NK-92 treated with Interleukin-12 subunit alpha and Interleukin-12 subunit beta, amount 100 ng/mL, for 24 hours (cell line): ENCODE measurements at regions not wholly inside any gene's neighbourhood (a gene's known extent, or its start where the extent isn't known, plus 50 kb on each side); places are given as distances from the start of the nearest gene placed in this dataset.

ENCODE experiments used
- DNase-seq: peaks from one replicate; lab custom pipeline; 2025; lab: John Stamatoyannopoulos, UW

DNA sequence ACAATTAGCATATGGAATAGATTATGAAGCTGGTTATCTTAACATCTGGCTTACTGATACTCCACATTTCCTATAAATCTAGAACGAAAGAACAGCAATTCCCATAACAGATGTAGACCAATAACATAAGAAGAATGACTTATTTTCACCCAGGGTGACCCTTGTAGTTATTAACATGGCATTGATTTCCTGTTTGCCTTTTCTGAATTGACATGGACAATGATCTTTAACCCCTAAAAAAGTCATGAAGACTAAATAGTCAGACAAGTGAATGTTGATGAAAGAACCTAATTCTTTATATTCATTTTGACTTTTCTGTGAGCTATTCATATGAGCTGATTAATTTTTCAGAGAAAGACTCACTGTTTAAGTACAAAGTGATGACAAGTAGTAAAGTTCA lies 175.3 kb upstream of the CD180 start:
- no peak for DNase-seq

- no peak for DNase-seq
These were observed 170.2 kb upstream of the CD180 start for GRCh38 chr5:67366691-67367395.

DNA sequence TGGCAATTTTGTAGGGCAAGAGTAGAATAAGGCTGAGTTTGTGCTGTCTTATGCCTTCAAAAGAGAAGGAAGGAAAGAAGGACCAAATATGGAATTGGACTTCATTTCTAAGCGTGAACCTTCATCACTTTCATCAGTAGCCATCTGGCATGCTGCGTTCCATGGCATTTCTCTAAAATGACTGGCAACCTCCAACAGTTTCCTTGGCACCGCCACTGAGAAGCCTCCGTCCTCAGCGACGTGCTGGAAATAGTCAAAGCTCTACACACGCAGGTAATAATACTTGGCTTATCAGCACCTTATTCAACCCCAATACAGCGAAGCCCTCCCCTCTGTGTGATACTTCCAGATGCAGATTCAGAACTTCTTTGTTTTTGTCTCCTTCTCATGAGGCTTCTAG lies 169.7 kb upstream of the CD180 start:
- DNase-seq = no peak

DNA sequence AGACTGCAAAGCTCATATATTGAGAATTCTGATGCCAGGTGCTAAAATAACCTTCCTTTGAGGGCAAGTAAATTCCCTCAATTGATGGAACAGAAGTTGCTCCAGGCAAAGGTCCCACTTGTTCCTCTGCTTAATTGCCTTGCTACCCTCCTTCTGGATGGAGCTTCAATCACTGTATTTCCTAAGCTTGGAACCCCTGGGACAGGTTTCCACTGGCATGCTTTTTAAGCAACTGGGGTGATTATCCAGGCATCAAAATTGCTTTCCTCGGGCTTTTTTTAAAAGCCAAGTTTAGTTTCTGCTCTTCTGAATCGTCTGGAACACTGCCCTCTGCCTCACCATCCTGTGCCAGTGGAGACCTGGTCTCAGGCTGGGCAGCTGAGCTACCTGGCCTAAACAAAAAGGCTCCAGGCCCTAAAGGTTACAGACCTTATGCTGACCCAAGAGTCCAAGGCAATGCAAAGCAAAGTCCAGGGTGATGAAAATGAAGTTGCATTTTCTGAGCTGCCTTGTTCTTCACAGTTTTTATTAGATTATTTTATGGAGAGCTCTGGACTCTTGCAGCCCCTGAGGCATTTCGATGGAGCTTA lies 167.9 kb upstream of the CD180 start:
- no peak for DNase-seq

DNA sequence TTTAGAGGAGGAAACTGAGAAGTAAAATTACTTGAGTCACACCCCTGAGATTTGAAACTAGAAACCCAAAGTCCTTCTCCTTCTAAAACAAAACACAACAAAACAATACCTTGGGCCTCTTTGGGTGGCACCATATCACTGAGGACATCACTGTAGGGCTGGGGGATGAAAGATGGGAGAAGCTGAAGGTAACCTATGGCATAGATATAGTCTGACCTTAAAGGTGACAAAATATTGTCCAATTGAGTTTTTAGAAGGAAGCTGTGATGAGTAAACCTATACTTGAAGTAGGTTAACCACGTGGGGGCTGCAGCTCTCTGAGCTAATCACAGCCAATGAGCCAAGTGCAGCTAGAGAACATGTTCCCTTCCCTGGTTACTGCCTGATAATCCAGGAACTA lies 167.4 kb upstream of the CD180 start:
- DNase-seq = no peak

DNA sequence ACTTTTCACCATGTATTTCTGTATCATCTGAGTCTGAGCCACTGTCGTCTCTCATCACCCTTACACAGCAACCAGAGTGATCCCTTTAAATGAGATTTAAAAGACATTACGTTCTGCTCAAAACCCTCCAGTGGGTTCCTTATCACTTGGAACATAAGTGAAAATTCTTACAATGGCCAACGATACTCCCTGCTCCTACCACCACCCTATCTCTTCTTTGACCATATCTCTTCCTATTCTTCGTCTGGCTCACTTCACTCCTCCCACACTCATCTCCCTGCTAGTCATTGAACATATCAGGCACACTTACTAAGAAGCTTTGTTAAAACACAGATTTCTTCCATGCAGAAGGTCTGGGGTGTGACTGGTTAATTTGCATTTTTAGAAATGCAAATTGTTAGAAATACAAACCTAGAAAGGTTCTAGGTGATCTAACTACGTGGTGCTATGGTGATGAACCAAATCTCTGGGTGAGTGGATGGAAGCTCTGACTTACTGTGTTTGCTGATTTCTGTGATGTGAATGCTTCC lies 166.6 kb upstream of the CD180 start:
- no peak for DNase-seq

GRCh38 chr5:67361932-67362729 lies 165.5 kb upstream of the CD180 start:
- no peak for DNase-seq

DNA sequence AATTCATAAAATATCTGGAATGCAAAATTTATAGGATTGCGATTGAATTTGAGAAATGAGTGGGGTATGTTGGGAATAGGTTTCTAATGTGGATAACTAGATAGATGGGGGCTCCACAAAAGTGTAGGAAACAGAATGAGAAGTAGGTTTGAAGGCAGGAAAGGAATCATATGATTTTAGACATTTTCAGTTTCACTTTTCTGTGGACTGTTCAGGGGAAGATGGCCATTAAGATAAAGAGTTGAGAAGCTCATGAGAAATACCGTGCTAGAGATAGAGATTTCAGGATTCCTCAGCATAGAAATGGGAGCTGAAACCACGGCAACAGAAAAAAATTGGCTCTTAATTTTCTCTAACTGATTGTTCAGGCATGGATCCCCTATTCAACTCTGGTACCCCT lies 163.4 kb upstream of the CD180 start:
- no peak for DNase-seq

DNA sequence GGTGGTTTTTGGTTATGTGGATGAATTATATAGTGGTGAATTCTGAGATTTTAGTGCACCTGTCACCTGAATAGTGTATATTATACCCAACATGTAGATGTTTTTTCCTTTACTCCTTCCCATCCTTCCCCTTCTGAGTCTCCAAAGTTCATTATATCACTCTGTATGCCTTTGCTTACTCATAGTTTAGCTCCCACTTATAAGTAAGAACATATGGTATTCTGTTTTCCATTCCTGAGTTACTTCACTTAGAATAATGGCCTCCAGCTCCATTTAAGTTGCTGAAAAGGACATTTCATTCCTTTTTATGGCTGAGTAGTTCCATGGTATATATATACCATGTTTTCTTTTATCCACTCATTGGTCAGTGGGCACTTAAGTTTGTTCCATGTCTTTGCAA lies 161.6 kb upstream of the CD180 start:
- no peak for DNase-seq

GRCh38 chr5:67355120-67355713 lies 158.6 kb upstream of the CD180 start:
- no peak for DNase-seq

- DNase-seq = no peak
These were observed 157.2 kb upstream of the CD180 start for GRCh38 chr5:67353500-67354450.

DNA sequence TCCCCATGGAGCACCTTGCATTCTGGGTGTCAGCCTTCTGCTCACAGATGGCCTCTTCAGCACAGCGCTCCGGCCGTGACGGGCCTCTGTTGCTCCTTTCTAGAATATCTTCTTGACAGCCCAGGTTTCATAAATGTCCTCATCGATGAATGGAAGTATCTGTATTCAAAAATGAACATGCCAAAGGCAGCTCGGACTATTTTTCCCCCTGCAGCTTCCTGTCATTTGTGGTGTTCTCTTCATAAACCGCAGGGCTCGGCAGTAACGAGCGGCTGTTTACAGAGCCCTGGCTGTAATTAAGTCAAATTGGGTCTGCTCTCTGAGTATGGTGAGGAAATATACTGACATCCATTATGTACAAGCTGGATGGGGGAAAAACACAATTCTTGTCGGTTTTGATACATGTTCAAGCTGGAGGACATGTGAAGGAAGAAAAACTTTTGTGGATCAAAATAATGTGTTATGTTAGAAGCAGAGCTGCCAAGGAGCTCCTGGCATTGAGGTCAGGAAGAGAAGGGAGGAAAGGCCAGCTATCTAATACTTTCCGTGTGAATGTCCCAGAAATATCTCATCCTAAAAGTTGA lies 154.1 kb upstream of the CD180 start:
- DNase-seq = no peak

DNA sequence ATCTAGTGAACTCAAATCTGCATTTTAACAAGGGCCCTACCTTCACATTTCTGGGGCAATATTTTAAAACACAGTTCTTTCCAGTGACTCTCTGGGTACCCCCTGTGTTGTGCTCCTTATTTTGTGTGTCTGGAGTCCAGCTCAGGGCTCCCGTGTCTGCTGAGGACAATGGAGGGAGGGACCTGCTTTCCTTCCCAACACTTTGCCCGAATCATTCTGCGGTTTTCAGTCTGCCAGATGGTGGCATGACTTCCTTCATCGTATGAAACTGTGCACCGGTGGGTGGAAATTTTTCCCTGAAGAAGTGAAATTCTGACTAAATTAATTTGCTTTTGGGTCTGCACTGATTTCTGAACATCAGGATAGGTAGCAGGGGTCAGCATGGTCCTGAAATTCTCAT lies 153.6 kb upstream of the CD180 start:
- no peak for DNase-seq

GRCh38 chr5:67347821-67348220 lies 151.2 kb upstream of the CD180 start:
- DNase-seq = no peak

- no peak for DNase-seq
These were observed 150.0 kb upstream of the CD180 start for GRCh38 chr5:67346611-67347010.

GRCh38 chr5:67344870-67345269 lies 148.3 kb upstream of the CD180 start:
- DNase-seq = no peak

DNA sequence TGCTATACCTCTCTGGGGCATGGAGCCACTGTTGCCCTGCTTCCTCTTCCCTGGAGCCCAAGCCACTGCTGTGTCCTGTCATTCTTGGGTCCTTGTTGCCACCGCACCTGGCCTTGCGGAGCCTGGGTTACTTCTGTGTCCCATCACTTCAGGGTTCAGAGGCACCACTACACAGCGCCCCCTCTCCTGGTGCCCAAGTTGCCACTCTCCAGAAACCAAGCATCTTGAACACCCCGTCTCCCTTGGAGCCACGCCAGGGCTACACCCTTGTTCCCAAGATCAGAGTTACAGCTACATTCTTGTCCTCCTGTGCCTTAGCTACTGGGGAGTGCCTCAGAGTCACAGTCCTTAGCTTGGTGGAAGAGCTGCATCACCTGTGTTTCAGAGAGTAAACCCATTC lies 147.2 kb upstream of the CD180 start:
- no peak for DNase-seq

- no peak for DNase-seq
These were observed 144.9 kb upstream of the CD180 start for GRCh38 chr5:67341478-67341877.

DNA sequence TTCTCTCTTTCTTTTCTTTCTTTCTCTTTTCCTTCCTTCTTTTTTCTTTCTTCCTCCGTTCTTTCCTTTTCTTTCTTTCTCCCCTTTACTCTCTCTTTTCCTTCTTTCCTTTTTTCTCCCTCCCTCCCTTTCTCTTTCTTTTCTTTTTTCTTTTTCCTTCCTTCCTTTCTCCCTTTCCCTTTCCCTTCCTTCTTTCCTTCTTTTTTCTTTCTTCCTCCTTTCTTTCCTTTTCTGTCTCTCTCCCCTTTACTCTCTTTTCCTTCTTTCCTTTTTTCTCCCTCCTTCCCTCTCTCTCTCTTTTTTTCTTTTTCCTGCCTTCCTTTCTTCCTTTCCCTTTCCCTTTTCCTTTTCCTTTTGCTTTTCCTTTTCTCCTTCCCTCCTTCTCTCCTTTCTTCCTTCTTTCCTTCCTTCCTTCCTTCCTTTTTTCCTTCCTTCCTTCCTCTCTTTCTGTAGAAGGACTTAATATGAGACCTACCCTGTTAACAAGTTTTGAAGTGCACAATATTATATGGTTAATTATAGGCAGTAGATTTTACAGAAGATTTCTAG lies 142.7 kb upstream of the CD180 start:
- no peak for DNase-seq

GRCh38 chr5:67338421-67338820 lies 141.8 kb upstream of the CD180 start:
- DNase-seq = no peak

GRCh38 chr5:67337751-67338150 lies 141.2 kb upstream of the CD180 start:
- DNase-seq = no peak
